GM23248 (cell line): ENCODE measurements at regions not wholly inside any gene's neighbourhood (a gene's known extent, or its start where the extent isn't known, plus 50 kb on each side); places are given as distances from the start of the nearest gene placed in this dataset.

Experiments
- DNase-seq: peaks from one replicate; pipeline ENCODE4 v3.0.0-alpha.2; 2015
- H2AFZ ChIP-seq: fragments of 200-600 bp; sonication (generic); 2 replicates; pipeline ENCODE4 v1.6.1; 2016; ENCODE audit warnings: antibody characterized with exemption
- H3F3A ChIP-seq: fragments of 200-600 bp; sonication (generic); 2 replicates; pipeline ENCODE4 v1.6.1; 2016; ENCODE audit warnings: mild to moderate bottlenecking, antibody characterized with exemption, mixed run types; ENCODE audit not compliant: insufficient read depth
- H3K27ac ChIP-seq: fragments of 200-600 bp; sonication (generic); 2 replicates; pipeline ENCODE4 v1.5.1; 2016; ENCODE audit warnings: mild to moderate bottlenecking
- H3K27me3 ChIP-seq: fragments of 200-600 bp; sonication (generic); replicated peaks from 2 replicates; pipeline ENCODE4 v1.6.1; 2016; ENCODE audit warnings: mild to moderate bottlenecking; ENCODE audit not compliant: insufficient read depth
- H3K36me3 ChIP-seq: fragments of 200-600 bp; sonication (generic); 2 replicates; pipeline ENCODE4 v1.6.1; 2016; ENCODE audit warnings: low read depth, mild to moderate bottlenecking
- H3K4me1 ChIP-seq: fragments of 200-600 bp; sonication (generic); 2 replicates; pipeline ENCODE4 v1.6.1; 2016; ENCODE audit warnings: mild to moderate bottlenecking; ENCODE audit not compliant: insufficient read depth
- H3K4me2 ChIP-seq: fragments of 200-600 bp; sonication (generic); one replicate; pipeline ENCODE4 v1.6.1; 2016; ENCODE audit warnings: mild to moderate bottlenecking; ENCODE audit not compliant: unreplicated experiment
- H3K4me3 ChIP-seq: fragments of 200-600 bp; sonication (generic); 2 replicates; pipeline ENCODE4 v1.5.1; 2016; ENCODE audit warnings: mild to moderate bottlenecking
- H3K79me2 ChIP-seq: fragments of 200-600 bp; sonication (generic); 2 replicates; pipeline ENCODE4 v1.6.1; 2016; ENCODE audit warnings: mild to moderate bottlenecking; ENCODE audit not compliant: insufficient read depth
- H3K9ac ChIP-seq: fragments of 200-600 bp; sonication (generic); 2 replicates; pipeline ENCODE4 v1.6.1; 2016; ENCODE audit warnings: mild to moderate bottlenecking
- H3K9me2 ChIP-seq: fragments of 200-600 bp; sonication (generic); 2 replicates; pipeline ENCODE4 v1.6.1; 2016; ENCODE audit warnings: mixed run types, mild to moderate bottlenecking, moderate library complexity; ENCODE audit not compliant: insufficient read depth
- H3K9me3 ChIP-seq: fragments of 200-600 bp; sonication (generic); one replicate; pipeline ENCODE4 v1.6.1; 2017; ENCODE audit warnings: low read depth
- H4K20me1 ChIP-seq: fragments of 200-600 bp; sonication (generic); 2 replicates; pipeline ENCODE4 v1.6.0; 2016; ENCODE audit not compliant: insufficient read depth
- EZH2 ChIP-seq: fragments of 200-600 bp; sonication (generic); IDR thresholded peaks from 2 replicates; pipeline ENCODE4 v1.6.1; 2018; ENCODE audit warnings: antibody characterized with exemption, mild to moderate bottlenecking; ENCODE audit not compliant: insufficient read depth, poor library complexity, severe bottlenecking
- EZH2phosphoT487 ChIP-seq: fragments of 200-600 bp; sonication (generic); IDR thresholded peaks from 2 replicates; pipeline ENCODE4 v1.6.1; 2018; ENCODE audit warnings: antibody characterized with exemption, moderate library complexity, mild to moderate bottlenecking, low read depth; ENCODE audit not compliant: insufficient read depth
- WGBS, 2 experiments: methylation state at CpG; one replicate each; pipeline ENCODE4 v1.1.6; 2015 to 2017; ENCODE audit warnings: low lambda C conversion rate in 2 of 2, low coverage in 1 of 2; ENCODE audit errors: missing lambda C conversion rate in 2 of 2; 5-methylcytosine and 5-hydroxymethylcytosine counted together
- in situ Hi-C: fragments of 300-500 bp; cut with MboI; formaldehyde crosslinking; loops from 2 replicates; pipeline ENCODE4 v1.15.0; 2020

- H3K4me3 ChIP-seq: no peak overlapping the region
- no peaks in the 10 kb centered on the region for H3K9me2 ChIP-seq
- no peak overlapping the region for H3K9ac ChIP-seq
- TF ChIP-seq EZH2 (no peak), EZH2phosphoT487 (no peak)
- no peak for DNase-seq
- in situ Hi-C loops: no loop called here
- H3K36me3 ChIP-seq: no peaks in the 10 kb centered on the region
- no peak overlapping the region for H3K4me2 ChIP-seq
- no peaks in the 10 kb centered on the region for H3F3A ChIP-seq
- H3K79me2 ChIP-seq: no peaks in the 10 kb centered on the region
- no peaks in the 10 kb centered on the region for H3K4me1 ChIP-seq
- no peak overlapping the region for H3K27ac ChIP-seq
- H3K27me3 ChIP-seq: 0 out of 2 replicates have a peak, but pooled peaks cover 22% of the 10 kb centered on the region
- no peak overlapping the region for H2AFZ ChIP-seq
- no peaks in the 10 kb centered on the region for H3K9me3 ChIP-seq
- no peaks in the 10 kb centered on the region for H4K20me1 ChIP-seq
Observed at GRCh38 chr5:13470263-13470662, 474.2 kb downstream of the DNAH5 start.

- Histone ChIP-seq H3K4me3 (no peak overlapping the region), H2AFZ (no peak overlapping the region), H3K27me3 (no peaks in the 10 kb centered on the region; the same call in 1 of the 2 replicates), H3K36me3 (no peaks in the 10 kb centered on the region), H3K9ac (no peak overlapping the region), H3K79me2 (no peaks in the 10 kb centered on the region), H4K20me1 (no peaks in the 10 kb centered on the region), H3F3A (no peaks in the 10 kb centered on the region), H3K27ac (no peak overlapping the region), H3K4me2 (no peak overlapping the region), H3K4me1 (no peaks in the 10 kb centered on the region), H3K9me3 (no peaks in the 10 kb centered on the region), H3K9me2 (no peaks in the 10 kb centered on the region)
- whole genome bisulfite sequencing, 2 experiments: 30 to 34% methylated on average over 2 of the region's 2 CpGs
- TF ChIP-seq EZH2phosphoT487: no peak
- DNase-seq: no peak
- in situ Hi-C loops: no loop called here
Observed at GRCh38 chr5:13464532-13465193, 479.8 kb downstream of the DNAH5 start.

GRCh38 chr5:13460587-13460986, 483.9 kb downstream of the DNAH5 start:
- Histone ChIP-seq H3K9ac (no peak overlapping the region), H3K36me3 (no peaks in the 10 kb centered on the region), H3K4me3 (no peak overlapping the region), H3K79me2 (no peaks in the 10 kb centered on the region), H3K4me1 (no peaks in the 10 kb centered on the region), H3K4me2 (no peak overlapping the region), H3K9me2 (no peaks in the 10 kb centered on the region), H3K27ac (no peak overlapping the region), H3F3A (no peaks in the 10 kb centered on the region), H3K9me3 (no peaks in the 10 kb centered on the region), H4K20me1 (no peaks in the 10 kb centered on the region), H3K27me3 (no peaks in the 10 kb centered on the region; the same call in 1 of the 2 replicates), H2AFZ (no peak overlapping the region)
- TF ChIP-seq EZH2phosphoT487 (no peak), EZH2 (no peak)
- WGBS, 2 experiments: 67 to 77% methylated on average over 2 of the region's 2 CpGs
- DNase-seq: no peak
- in situ Hi-C loops: no loop called here

GRCh38 chr5:13454050-13454449, 490.4 kb downstream of the DNAH5 start:
- Histone ChIP-seq H3K27me3 (no peaks in the 10 kb centered on the region; the same call in 1 of the 2 replicates), H3K4me1 (no peaks in the 10 kb centered on the region), H2AFZ (no peak overlapping the region), H3K9me2 (no peaks in the 10 kb centered on the region; the same call in 1 of the 2 replicates), H3K4me3 (no peak overlapping the region), H3K79me2 (no peaks in the 10 kb centered on the region), H3K27ac (no peak overlapping the region), H3F3A (no peaks in the 10 kb centered on the region), H3K9ac (no peak overlapping the region), H3K4me2 (no peak overlapping the region), H3K9me3 (no peaks in the 10 kb centered on the region), H3K36me3 (no peaks in the 10 kb centered on the region), H4K20me1 (no peaks in the 10 kb centered on the region)
- 22 to 27% methylated on average over 6 of the region's 6 CpGs for WGBS, 2 experiments
- TF ChIP-seq EZH2phosphoT487: no peak
- no peak for TF ChIP-seq EZH2
- in situ Hi-C loops: no loop called here
- DNase-seq: no peak

GRCh38 chr5:13448843-13449242, 495.6 kb downstream of the DNAH5 start:
- in situ Hi-C loops: no loop called here
- Histone ChIP-seq H3K9me3 (no peaks in the 10 kb centered on the region), H3F3A (no peaks in the 10 kb centered on the region), H3K27me3 (no peaks in the 10 kb centered on the region; the same call in 1 of the 2 replicates), H3K4me1 (no peaks in the 10 kb centered on the region), H3K36me3 (no peaks in the 10 kb centered on the region), H3K27ac (no peak overlapping the region), H3K79me2 (no peaks in the 10 kb centered on the region), H3K4me3 (no peak overlapping the region), H3K9me2 (no peaks in the 10 kb centered on the region), H3K4me2 (no peak overlapping the region), H4K20me1 (no peaks in the 10 kb centered on the region), H3K9ac (no peak overlapping the region), H2AFZ (no peak overlapping the region)
- TF ChIP-seq EZH2 (no peak), EZH2phosphoT487 (no peak)
- no peak for DNase-seq
- 5 to 17% methylated on average over 1 of the region's 1 CpG for WGBS, 2 experiments
